ENCODE measurements at regions not wholly inside any gene's neighbourhood (a gene's known extent, or its start where the extent isn't known, plus 50 kb on each side); places are given as distances from the start of the nearest gene placed in this dataset.

DNA sequence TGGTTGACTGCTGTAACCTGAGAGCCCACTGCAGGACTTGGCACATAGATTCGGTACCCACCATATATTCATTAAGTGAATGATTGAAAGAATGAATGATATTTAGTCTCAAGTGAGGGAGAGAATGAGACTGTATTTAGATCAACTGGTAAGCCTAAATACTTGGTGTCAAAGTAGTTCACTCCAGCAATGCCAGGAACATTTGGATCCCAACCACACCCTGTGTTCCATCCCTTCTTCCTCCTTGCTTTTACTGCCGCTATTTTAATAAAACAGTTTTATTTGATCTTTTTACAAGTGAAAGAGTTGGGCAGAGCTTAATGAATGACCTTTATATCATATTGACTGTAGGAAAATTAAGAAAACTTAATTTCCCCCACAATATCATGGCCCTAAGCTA, 473.6 kb upstream of the CBLB start:
- TF ChIP-seq, protein P1, sequence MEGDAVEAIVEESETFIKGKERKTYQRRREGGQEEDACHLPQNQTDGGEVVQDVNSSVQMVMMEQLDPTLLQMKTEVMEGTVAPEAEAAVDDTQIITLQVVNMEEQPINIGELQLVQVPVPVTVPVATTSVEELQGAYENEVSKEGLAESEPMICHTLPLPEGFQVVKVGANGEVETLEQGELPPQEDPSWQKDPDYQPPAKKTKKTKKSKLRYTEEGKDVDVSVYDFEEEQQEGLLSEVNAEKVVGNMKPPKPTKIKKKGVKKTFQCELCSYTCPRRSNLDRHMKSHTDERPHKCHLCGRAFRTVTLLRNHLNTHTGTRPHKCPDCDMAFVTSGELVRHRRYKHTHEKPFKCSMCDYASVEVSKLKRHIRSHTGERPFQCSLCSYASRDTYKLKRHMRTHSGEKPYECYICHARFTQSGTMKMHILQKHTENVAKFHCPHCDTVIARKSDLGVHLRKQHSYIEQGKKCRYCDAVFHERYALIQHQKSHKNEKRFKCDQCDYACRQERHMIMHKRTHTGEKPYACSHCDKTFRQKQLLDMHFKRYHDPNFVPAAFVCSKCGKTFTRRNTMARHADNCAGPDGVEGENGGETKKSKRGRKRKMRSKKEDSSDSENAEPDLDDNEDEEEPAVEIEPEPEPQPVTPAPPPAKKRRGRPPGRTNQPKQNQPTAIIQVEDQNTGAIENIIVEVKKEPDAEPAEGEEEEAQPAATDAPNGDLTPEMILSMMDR (IDR thresholded peaks at IDR 0.05), result no peak
- no peak for TF ChIP-seq POLR2A (IDR thresholded peaks at IDR 0.05)

Data from uterus (tissue), 2 donors.